GM12875 (cell line): ENCODE measurements at regions not wholly inside any gene's neighbourhood (a gene's known extent, or its start where the extent isn't known, plus 50 kb on each side); places are given as distances from the start of the nearest gene placed in this dataset.

Experiments
- H3K4me3 ChIP-seq: one replicate; pipeline ENCODE4 v1.5.1; 2011; ENCODE audit warnings: low read depth, low read length, control low read depth
- CTCF ChIP-seq: IDR thresholded peaks from 2 replicates; pipeline ENCODE4 v1.5.1; 2011; ENCODE audit warnings: low read depth, mild to moderate bottlenecking, control low read depth, inconsistent platforms, low read length, moderate library complexity, borderline replicate concordance; ENCODE audit not compliant: insufficient read depth

GRCh38 chr2:21763501-21763900 is 639.7 kb downstream of the TDRD15 start:
- no peak for TF ChIP-seq CTCF
- no peak overlapping the region for H3K4me3 ChIP-seq

GRCh38 chr2:21770787-21771186 is 647.0 kb downstream of the TDRD15 start:
- no peak for TF ChIP-seq CTCF
- H3K4me3 ChIP-seq, result no peak overlapping the region

- no peak overlapping the region for H3K4me3 ChIP-seq
- TF ChIP-seq CTCF, result no peak
Measured at GRCh38 chr2:21772624-21773023, 648.9 kb downstream of the TDRD15 start.

GRCh38 chr2:21773168-21773567 is 649.4 kb downstream of the TDRD15 start:
- no peak overlapping the region for H3K4me3 ChIP-seq
- no peak for TF ChIP-seq CTCF

GRCh38 chr2:21774691-21775368 is 651.1 kb downstream of the TDRD15 start:
- no peak for TF ChIP-seq CTCF
- no peak overlapping the region for H3K4me3 ChIP-seq

- H3K4me3 ChIP-seq, result no peak overlapping the region
- no peak for TF ChIP-seq CTCF
Measured at GRCh38 chr2:21779786-21780185, 656.0 kb downstream of the TDRD15 start.

GRCh38 chr2:21781962-21782361 is 658.2 kb downstream of the TDRD15 start:
- H3K4me3 ChIP-seq, result no peak overlapping the region
- TF ChIP-seq CTCF, result no peak
